Embryonic facial prominence (tissue), 1 donor: ENCODE measurements at regions not wholly inside any gene's neighbourhood (a gene's known extent, or its start where the extent isn't known, plus 50 kb on each side); places are given as distances from the start of the nearest gene placed in this dataset.

Experiments
- DNase-seq: peaks from one replicate; pipeline ENCODE4 v3.0.0-alpha.2; 2016; ENCODE audit errors: extremely low spot score

DNA sequence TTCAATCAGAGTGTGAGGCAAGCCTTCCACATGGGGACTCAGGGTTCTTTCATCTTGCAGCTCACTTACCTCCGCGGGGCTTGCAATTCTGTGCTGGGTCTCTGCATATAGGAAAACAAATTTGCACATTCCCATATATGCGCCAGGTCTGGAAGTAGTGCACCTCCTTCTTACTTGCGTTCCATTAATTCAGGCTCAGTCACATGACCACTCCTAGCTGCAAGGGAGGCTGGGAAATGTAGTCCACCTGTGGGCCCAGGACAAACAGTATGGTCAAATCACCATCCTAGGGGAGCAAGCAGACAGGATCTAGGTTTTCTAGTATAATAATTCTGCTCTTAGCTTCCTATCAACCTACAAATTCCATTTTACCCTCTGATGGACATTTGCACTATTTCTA lies 160.4 kb downstream of the AACS start:
- no peak for DNase-seq

DNA sequence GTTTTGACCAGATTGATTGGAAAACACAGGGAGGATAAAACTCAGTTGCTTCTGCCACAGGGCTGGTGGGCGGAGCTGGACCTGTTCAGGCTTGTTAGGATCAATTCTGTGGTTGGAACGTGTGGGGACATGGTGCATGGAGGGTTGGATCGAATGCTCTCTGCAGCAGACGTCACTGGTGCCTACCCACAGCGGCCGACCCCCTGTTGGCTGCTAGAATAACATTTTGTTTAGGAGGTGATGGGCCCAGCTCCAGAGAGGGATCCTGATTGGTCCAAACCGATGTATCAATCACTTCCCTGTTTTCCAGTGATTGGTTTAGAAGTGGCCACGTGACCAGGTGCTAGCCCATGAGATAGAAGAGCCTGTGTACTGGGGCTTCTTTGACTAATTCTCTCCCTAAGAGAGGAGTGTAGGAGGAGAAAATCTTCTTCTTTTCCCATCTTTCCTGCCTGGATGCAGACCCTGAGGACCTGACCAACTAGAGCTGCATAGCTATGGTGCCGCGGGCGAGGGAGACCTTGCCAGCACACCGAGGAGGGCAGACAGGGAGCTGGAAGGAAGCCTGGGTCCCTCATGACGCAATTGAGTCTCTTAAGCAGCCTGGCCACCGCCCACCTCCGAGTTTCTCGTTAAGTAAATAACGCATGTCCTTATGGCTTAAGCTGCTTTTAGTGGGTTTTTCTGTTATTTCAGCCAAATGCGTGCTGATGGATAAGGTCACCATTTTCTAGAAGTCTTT lies 163.5 kb downstream of the AACS start:
- DNase-seq: no peak

GRCh38 chr12:125229878-125230530 lies 164.8 kb downstream of the AACS start:
- no peak for DNase-seq

GRCh38 chr12:125233319-125233718 lies 168.1 kb downstream of the AACS start:
- no peak for DNase-seq

DNA sequence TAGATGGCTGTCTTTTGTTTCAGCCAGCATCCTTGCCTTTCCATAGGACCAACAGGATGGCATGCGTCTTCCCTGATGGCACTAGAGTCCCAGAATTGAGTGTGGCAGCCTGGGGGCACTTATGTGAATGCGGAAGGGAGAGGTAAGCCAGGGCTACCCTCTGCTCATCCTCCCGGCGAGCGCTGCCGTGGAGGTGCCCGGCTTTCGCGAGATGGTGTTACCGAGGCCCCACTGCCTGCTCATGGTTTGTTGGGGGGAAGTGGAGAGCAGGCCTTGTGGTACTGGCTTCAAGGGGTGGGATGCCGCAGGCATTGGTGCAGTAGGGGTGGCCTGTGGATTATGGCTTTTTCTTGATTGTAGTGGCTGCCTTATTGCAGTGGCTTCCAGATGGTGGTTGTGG lies 174.3 kb downstream of the AACS start:
- DNase-seq: no peak

DNA sequence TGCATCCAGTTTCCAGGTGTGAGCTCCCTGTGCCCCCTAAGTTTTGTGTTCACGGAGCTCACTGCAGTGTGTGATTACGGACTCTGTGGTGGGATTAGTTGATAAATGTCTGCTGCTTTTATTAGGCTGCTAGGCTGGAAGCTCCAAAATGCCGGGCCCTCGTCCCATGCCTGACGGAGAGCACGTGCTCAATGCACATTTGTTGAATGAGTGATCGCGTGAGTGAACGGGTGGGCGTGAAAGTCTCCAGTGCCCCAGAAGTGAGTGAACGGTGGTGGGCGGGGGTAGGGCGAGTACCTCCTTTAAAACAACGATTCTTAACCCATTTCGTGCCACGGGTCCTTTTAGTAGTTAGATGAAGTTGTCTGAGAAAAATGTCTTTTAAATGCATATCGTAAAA lies 175.5 kb downstream of the AACS start:
- DNase-seq: no peak

DNA sequence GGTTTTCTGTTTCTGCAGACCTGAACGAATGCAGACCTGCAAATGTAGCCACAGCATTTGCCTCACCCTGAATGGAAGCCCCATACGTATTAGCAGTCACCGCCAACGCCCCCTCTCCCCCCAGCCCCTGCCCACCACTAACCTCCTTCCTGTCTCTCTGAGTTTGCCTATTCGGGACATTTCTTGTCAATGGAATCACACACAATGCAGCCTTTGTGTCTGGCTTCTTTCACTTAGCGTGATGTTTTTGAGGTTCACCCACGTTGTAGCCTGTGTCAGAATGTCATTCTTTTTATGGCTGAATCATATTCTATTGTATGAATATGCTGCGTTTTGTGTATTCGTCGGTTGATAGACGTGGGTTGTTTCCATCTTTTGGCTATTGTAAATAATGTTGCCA lies 178.6 kb downstream of the AACS start:
- DNase-seq: no peak

GRCh38 chr12:125244338-125244737 lies 179.1 kb downstream of the AACS start:
- no peak for DNase-seq

GRCh38 chr12:125245581-125246557 lies 180.6 kb downstream of the AACS start:
- DNase-seq: no peak

- DNase-seq: no peak
Measured at GRCh38 chr12:125247477-125247876, 182.2 kb downstream of the AACS start.

DNA sequence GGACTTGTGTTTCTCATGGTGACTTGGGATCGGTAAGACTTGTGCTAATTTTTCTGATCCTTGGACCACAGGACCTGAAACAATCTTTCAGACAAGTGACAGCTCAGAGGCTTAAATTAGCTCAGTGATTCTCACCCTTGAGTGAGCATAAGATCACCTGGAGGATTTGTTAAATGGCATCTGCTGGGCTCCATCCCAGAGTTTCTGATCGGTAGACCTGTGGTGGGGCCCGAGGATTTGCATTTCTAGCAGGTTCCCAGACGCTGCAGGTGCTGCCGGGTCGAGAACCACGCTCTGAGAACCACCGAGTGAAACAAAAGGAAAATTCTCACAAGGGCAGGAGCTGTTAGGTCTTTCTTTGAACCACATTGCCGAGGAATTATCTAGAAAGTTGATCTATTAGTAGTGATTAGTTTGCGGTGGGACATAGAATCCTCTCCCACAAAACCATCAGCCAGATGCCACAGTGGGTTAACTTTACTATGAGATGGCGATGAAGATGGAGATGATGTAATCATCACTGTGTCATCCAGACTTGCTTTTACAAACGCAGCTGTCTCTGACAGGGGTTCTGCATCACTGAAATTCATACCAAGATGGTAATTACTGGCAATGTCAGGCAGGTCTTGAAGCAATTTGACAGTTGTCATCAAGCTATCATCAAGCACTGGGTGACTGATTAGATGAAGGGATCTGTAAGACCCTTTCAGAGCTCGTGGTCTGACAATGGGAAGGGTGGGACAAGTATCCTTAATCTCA lies 184.0 kb downstream of the AACS start:
- no peak for DNase-seq

GRCh38 chr12:125249932-125250331 lies 184.7 kb downstream of the AACS start:
- DNase-seq: no peak

DNA sequence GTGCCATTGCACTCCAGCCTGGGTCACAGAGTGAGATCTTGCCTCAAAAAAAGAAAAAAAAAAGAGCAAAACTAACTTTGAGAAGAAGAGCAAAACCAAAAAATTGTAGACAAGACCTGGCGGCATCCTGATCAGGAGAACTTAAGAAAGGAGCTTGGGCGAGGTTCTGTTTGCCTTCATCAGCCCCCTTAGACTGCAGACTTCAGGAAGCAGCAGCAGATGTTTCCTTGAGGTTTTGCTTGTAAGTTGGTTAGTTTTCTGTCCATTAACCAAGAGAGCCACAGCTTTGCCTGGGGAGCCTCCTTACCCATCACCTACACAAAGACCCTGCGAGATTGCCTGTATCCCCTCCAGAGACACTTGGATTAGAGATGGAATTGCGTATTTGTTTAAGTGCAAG lies 189.0 kb downstream of the AACS start:
- no peak for DNase-seq

DNA sequence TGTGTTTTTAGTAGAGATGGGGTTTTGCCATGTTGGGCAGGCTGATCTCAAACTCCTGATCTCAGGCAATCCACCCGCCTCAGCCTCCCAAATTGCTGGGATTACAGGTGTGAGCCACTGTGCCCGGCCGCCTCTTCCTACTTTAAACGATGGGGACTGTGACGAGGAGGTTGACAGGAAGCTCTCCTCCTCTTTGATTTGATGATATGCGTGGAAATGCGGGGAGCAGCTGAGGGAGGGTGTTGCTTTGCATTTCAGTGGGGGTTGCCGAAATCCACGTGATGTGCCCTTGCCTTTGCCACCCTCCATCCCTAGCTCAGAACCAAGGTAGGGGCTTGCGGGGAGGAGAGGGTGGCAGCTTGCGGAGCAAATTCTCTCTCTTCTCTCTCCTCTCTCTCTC lies 189.6 kb downstream of the AACS start:
- DNase-seq: no peak

DNA sequence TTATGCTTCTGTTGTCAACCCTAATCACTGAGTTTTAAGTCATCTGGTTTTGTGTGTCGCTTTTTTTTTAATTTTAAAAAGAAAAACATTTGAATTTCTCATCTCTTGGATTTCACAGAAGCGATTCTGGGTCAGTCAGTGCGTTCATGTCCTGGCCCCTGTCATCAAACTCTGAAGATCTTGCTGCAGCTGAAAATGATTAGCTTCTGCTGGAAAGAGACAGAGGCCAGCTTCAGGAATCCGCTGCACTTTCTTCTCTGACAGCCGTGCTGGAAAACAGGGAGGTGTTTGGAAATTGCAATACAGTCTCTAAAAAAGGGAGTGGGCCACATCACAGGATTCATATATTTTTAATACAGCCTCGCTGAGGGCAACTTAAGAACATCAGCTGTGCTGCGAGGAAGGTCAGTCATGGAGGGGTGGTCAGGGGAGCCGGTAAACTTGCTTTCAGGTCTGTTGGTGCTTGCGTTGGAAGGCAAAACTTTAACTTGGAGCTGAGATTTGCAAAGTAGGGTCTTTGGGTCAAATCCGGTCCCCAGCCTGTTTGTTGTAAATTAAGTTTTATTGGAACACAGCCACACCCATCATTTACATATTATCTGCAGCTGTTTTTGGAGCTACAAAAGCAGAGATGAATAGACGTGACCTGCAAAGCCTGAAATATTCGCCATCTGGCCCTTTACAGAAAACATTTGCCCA lies 190.8 kb downstream of the AACS start:
- DNase-seq: no peak

DNA sequence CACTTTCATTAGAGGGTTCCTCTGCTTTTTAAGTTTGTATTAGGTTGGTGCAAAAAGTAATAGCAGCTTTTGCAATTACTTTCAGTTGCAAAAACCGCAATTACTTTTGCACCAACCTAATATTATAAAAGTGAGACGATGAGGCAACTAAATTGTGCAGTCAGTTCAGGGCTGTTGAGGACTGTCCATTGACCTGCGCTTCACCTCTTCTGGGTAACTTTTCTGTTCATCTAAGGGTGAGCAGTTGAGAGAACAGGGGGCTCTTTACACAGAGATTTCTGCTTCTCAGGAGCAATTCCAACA lies 191.3 kb downstream of the AACS start:
- DNase-seq: no peak

- DNase-seq: no peak
Measured at GRCh38 chr12:125259178-125259867, 194.1 kb downstream of the AACS start.

DNA sequence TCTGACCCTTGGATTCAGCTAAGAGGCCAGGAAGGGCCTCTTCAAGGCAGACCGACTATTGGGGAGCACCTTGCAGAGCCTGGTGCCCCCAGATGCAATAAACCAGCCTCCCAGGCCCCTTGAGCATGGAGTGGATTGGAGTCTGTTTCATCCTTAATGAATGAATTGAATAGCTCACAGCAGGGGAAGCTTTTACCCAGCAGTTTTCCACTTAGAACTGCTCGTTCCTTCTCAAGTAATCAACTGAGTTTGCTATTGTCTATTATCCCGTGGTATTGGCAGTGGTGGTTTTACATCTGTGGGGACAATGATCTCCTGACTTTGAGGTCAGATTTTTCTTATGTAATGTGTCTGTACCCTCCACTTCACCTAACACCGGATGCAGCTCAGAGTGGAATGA lies 197.6 kb downstream of the AACS start:
- no peak for DNase-seq

- no peak for DNase-seq
Measured at GRCh38 chr12:125263385-125263784, 198.2 kb downstream of the AACS start.

- no peak for DNase-seq
Measured at GRCh38 chr12:125267114-125267513, 201.9 kb downstream of the AACS start.

GRCh38 chr12:125269276-125269675 lies 204.0 kb downstream of the AACS start:
- no peak for DNase-seq
